ENCODE measurements at regions not wholly inside any gene's neighbourhood (a gene's known extent, or its start where the extent isn't known, plus 50 kb on each side); places are given as distances from the start of the nearest gene placed in this dataset.

GRCh38 chr20:47949230-47949629 lies 163.9 kb upstream of the SULF2 start:
- Histone ChIP-seq H3K4me3 (ENCODE audit: insufficient read depth in 1 of 2, low read depth in 1 of 2, low read length in 2 of 2) (no peak overlapping the region), H2BK12ac (ENCODE audit: low read length in 2 of 2) (no peak overlapping the region), H3K27ac (ENCODE audit: low read length, poor library complexity, severe bottlenecking) (no peak overlapping the region), H3K4me2 (ENCODE audit: low read length, poor library complexity, severe bottlenecking) (no peak overlapping the region), H2BK15ac (ENCODE audit: low read depth, poor library complexity, severe bottlenecking) (peak overlapping the region; percentile 54), H3K23ac (ENCODE audit: low read length in 2 of 2) (no peak overlapping the region), H2AFZ (ENCODE audit: low read depth, low read length) (no peak overlapping the region), H3K14ac (ENCODE audit: low read length in 2 of 2) (no peak overlapping the region), H4K8ac (ENCODE audit: low read length) (no peak overlapping the region), H4K91ac (ENCODE audit: low read length) (no peak overlapping the region), H3K9me3 (ENCODE audit: control insufficient read depth, low read length) (peaks cover 3% of the 10 kb centered on the region), H2BK120ac (ENCODE audit: low read depth, low read length) (no peak overlapping the region), H3K18ac (ENCODE audit: low read depth in 1 of 2, low read length in 2 of 2) (no peak overlapping the region), H3K4ac (ENCODE audit: low read depth in 1 of 2, low read length in 2 of 2) (no peak overlapping the region), H3K79me1 (replicated peaks; ENCODE audit: low read length, poor library complexity, severe bottlenecking) (no peaks in the 10 kb centered on the region), H3K4me1 (ENCODE audit: control insufficient read depth, insufficient read depth, low read depth, low read length) (no peaks in the 10 kb centered on the region), H3K36me3 (ENCODE audit: control insufficient read depth in 1 of 2, insufficient read depth in 2 of 2, low read depth in 1 of 2, low read length in 2 of 2) (no peaks in the 10 kb centered on the region), H3K9ac (ENCODE audit: low read length) (no peak overlapping the region), H2BK5ac (ENCODE audit: low read depth, low read length, poor library complexity, severe bottlenecking) (no peak overlapping the region), H3K27me3 (ENCODE audit: control insufficient read depth in 1 of 2, insufficient read depth in 1 of 2, low read length in 2 of 2) (peaks cover 22 to 39% of the 10 kb centered on the region in 2 experiments), H2AK5ac (ENCODE audit: low read length, severe bottlenecking) (no peak overlapping the region)
- WGBS: 76% methylated on average over 6 of the region's 6 CpGs
- no peak for DNase-seq

GRCh38 chr20:47944682-47945081 lies 159.4 kb upstream of the SULF2 start:
- Histone ChIP-seq H3K18ac (ENCODE audit: low read depth in 1 of 2, low read length in 2 of 2) (no peak overlapping the region), H3K4me1 (ENCODE audit: control insufficient read depth, insufficient read depth, low read depth, low read length) (no peaks in the 10 kb centered on the region), H3K4ac (ENCODE audit: low read depth in 1 of 2, low read length in 2 of 2) (no peak overlapping the region), H3K14ac (ENCODE audit: low read length in 2 of 2) (no peak overlapping the region), H2AK5ac (ENCODE audit: low read length, severe bottlenecking) (no peak overlapping the region), H3K79me1 (replicated peaks; ENCODE audit: low read length, poor library complexity, severe bottlenecking) (no peaks in the 10 kb centered on the region), H3K23ac (ENCODE audit: low read length in 2 of 2) (no peak overlapping the region), H2BK120ac (ENCODE audit: low read depth, low read length) (no peak overlapping the region), H2BK15ac (ENCODE audit: low read depth, poor library complexity, severe bottlenecking) (no peak overlapping the region), H4K8ac (ENCODE audit: low read length) (no peak overlapping the region), H3K4me3 (ENCODE audit: insufficient read depth in 1 of 2, low read depth in 1 of 2, low read length in 2 of 2) (no peak overlapping the region), H3K4me2 (ENCODE audit: low read length, poor library complexity, severe bottlenecking) (no peak overlapping the region), H3K27ac (ENCODE audit: low read length, poor library complexity, severe bottlenecking) (no peak overlapping the region), H2BK5ac (ENCODE audit: low read depth, low read length, poor library complexity, severe bottlenecking) (no peak overlapping the region), H3K9me3 (ENCODE audit: control insufficient read depth, low read length) (peaks cover 3% of the 10 kb centered on the region), H3K27me3 (ENCODE audit: control insufficient read depth in 1 of 2, insufficient read depth in 1 of 2, low read length in 2 of 2) (peaks cover 28 to 49% of the 10 kb centered on the region in 2 experiments), H2AFZ (ENCODE audit: low read depth, low read length) (no peak overlapping the region), H4K91ac (ENCODE audit: low read length) (no peak overlapping the region), H3K36me3 (ENCODE audit: control insufficient read depth in 1 of 2, insufficient read depth in 2 of 2, low read depth in 1 of 2, low read length in 2 of 2) (no peaks in the 10 kb centered on the region), H3K9ac (ENCODE audit: low read length) (no peak overlapping the region), H2BK12ac (ENCODE audit: low read length in 2 of 2) (no peak overlapping the region)
- no peak for DNase-seq
- WGBS: 69% methylated on average over 5 of the region's 6 CpGs

GRCh38 chr20:47941869-47942268 lies 156.6 kb upstream of the SULF2 start:
- Histone ChIP-seq H2BK12ac (ENCODE audit: low read length in 2 of 2) (no peak overlapping the region), H2AK5ac (ENCODE audit: low read length, severe bottlenecking) (no peak overlapping the region), H4K8ac (ENCODE audit: low read length) (no peak overlapping the region), H3K4me3 (ENCODE audit: insufficient read depth in 1 of 2, low read depth in 1 of 2, low read length in 2 of 2) (no peak overlapping the region), H3K14ac (ENCODE audit: low read length in 2 of 2) (no peak overlapping the region), H3K4me1 (ENCODE audit: control insufficient read depth, insufficient read depth, low read depth, low read length) (no peaks in the 10 kb centered on the region), H3K9ac (ENCODE audit: low read length) (no peak overlapping the region), H2BK15ac (ENCODE audit: low read depth, poor library complexity, severe bottlenecking) (no peak overlapping the region), H2BK120ac (ENCODE audit: low read depth, low read length) (no peak overlapping the region), H4K91ac (ENCODE audit: low read length) (no peak overlapping the region), H2BK5ac (ENCODE audit: low read depth, low read length, poor library complexity, severe bottlenecking) (no peak overlapping the region), H3K18ac (ENCODE audit: low read depth in 1 of 2, low read length in 2 of 2) (no peak overlapping the region), H2AFZ (ENCODE audit: low read depth, low read length) (no peak overlapping the region), H3K4me2 (ENCODE audit: low read length, poor library complexity, severe bottlenecking) (no peak overlapping the region), H3K27ac (ENCODE audit: low read length, poor library complexity, severe bottlenecking) (no peak overlapping the region), H3K23ac (ENCODE audit: low read length in 2 of 2) (no peak overlapping the region), H3K27me3 (ENCODE audit: control insufficient read depth in 1 of 2, insufficient read depth in 1 of 2, low read length in 2 of 2) (peaks cover 31 to 72% of the 10 kb centered on the region in 2 experiments), H3K36me3 (ENCODE audit: control insufficient read depth in 1 of 2, insufficient read depth in 2 of 2, low read depth in 1 of 2, low read length in 2 of 2) (no peaks in the 10 kb centered on the region), H3K9me3 (ENCODE audit: control insufficient read depth, low read length) (peaks cover 3% of the 10 kb centered on the region), H3K79me1 (replicated peaks; ENCODE audit: low read length, poor library complexity, severe bottlenecking) (no peaks in the 10 kb centered on the region), H3K4ac (ENCODE audit: low read depth in 1 of 2, low read length in 2 of 2) (no peak overlapping the region)
- no peak for DNase-seq
- WGBS: 100% methylated on average over 2 of the region's 2 CpGs

GRCh38 chr20:47940101-47940813 lies 155.0 kb upstream of the SULF2 start:
- no peaks in the 10 kb centered on the region for H3K79me1 ChIP-seq (replicated peaks; ENCODE audit: low read length, poor library complexity, severe bottlenecking)
- H3K27me3 ChIP-seq (ENCODE audit: control insufficient read depth in 1 of 2, insufficient read depth in 1 of 2, low read length in 2 of 2): peaks cover 17 to 73% of the 10 kb centered on the region in 2 experiments
- no peak overlapping the region for H2BK12ac ChIP-seq (ENCODE audit: low read length in 2 of 2)
- H2BK15ac ChIP-seq (ENCODE audit: low read depth, poor library complexity, severe bottlenecking): no peak overlapping the region
- H3K4me2 ChIP-seq (ENCODE audit: low read length, poor library complexity, severe bottlenecking): no peak overlapping the region
- no peaks in the 10 kb centered on the region for H3K4me1 ChIP-seq (ENCODE audit: control insufficient read depth, insufficient read depth, low read depth, low read length)
- no peak overlapping the region for H2AK5ac ChIP-seq (ENCODE audit: low read length, severe bottlenecking)
- H3K4ac ChIP-seq (ENCODE audit: low read depth in 1 of 2, low read length in 2 of 2): no peak overlapping the region
- no peak for DNase-seq
- H3K9me3 ChIP-seq (ENCODE audit: control insufficient read depth, low read length): peaks cover 3% of the 10 kb centered on the region
- H2BK5ac ChIP-seq (ENCODE audit: low read depth, low read length, poor library complexity, severe bottlenecking): no peak overlapping the region
- H3K4me3 ChIP-seq (ENCODE audit: insufficient read depth in 1 of 2, low read depth in 1 of 2, low read length in 2 of 2): no peak overlapping the region
- H4K8ac ChIP-seq (ENCODE audit: low read length): no peak overlapping the region
- 91% methylated on average over 8 of the region's 8 CpGs for WGBS
- H3K9ac ChIP-seq (ENCODE audit: low read length): no peak overlapping the region
- no peak overlapping the region for H3K27ac ChIP-seq (ENCODE audit: low read length, poor library complexity, severe bottlenecking)
- H3K36me3 ChIP-seq (ENCODE audit: control insufficient read depth in 1 of 2, insufficient read depth in 2 of 2, low read depth in 1 of 2, low read length in 2 of 2): no peaks in the 10 kb centered on the region
- no peak overlapping the region for H2BK120ac ChIP-seq (ENCODE audit: low read depth, low read length)
- no peak overlapping the region for H3K14ac ChIP-seq (ENCODE audit: low read length in 2 of 2)
- no peak overlapping the region for H3K18ac ChIP-seq (ENCODE audit: low read depth in 1 of 2, low read length in 2 of 2)
- no peak overlapping the region for H2AFZ ChIP-seq (ENCODE audit: low read depth, low read length)
- no peak overlapping the region for H4K91ac ChIP-seq (ENCODE audit: low read length)
- no peak overlapping the region for H3K23ac ChIP-seq (ENCODE audit: low read length in 2 of 2)
